ENCODE measurements at regions not wholly inside any gene's neighbourhood (a gene's known extent, or its start where the extent isn't known, plus 50 kb on each side); places are given as distances from the start of the nearest gene placed in this dataset.

- DNase-seq: no peak
Observed at GRCh38 chr3:177579419-177579818, 382.1 kb upstream of the TBL1XR1 start.

- DNase-seq: no peak
Observed at GRCh38 chr3:177580437-177580836, 383.2 kb upstream of the TBL1XR1 start.

DNA sequence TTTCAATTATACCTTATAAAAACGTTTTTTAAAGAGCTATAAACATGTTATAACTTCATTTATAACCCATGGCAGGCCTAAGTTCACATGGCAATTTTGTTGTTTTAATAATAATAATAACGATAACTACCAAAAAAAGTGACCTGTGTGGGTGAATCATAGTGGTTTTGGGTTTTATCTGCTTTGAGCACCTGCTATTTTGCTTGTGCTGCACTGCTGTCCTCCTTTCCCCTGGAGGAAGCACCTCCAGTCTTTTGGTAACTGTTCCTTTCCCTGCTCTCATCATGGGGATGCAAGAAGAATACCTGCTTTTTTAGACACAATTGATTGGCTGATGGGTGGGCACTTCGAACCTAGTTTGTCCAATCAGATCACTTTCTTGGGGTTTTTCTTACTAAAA lies 388.0 kb upstream of the TBL1XR1 start:
- DNase-seq: no peak

DNA sequence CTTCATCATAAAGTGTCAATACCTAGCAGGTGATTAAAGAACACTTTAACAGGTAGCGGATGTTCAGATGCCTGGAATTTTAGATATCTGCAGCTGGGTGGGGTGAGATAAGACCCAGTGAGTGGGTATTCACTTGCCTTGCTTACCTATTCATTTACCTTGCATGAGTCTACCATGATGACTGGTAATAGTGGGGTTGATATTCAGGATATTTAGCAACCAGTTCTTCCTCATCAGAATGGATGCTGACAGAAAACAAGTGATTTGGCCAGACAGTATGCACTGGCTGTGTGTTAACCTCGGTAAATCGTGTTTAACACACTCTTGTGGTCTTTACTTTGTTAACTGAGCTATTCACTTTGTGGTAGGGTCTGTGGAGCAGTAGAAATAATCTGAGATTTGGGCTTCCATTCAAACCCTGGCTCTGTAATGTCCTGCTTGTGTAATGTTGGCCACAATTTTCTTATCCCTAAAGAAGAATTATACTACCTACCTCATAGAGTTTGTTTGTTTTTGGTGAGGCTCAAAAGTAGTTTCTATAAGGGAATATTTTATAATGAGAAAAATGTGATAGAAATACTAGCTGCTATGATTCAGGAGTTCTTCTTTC lies 391.9 kb upstream of the TBL1XR1 start:
- no peak for DNase-seq

DNA sequence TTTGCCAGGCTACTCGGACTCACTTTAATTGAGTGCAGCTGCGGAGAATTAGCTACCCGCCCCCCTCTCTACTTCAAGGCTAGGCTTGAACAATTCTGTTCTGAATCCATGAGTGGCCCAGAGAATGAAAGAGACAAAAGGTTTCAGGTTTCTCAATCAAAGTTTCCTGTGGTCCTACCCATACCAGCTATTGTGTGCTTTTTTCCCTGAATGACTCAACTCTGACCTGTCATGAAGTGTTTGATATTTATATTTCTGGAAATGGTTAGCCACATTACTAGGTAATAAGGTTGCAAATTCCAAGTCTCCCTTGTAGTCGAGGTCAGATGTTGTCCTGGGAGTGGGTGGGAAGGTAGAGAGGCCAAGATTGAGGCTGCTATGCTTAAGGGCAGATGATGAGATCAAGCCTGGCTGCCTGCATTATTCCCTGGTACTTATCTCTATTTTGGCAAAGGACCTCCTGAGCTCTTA lies 392.7 kb upstream of the TBL1XR1 start:
- DNase-seq: no peak

GRCh38 chr3:177590826-177591225 lies 393.5 kb upstream of the TBL1XR1 start:
- DNase-seq: no peak

DNA sequence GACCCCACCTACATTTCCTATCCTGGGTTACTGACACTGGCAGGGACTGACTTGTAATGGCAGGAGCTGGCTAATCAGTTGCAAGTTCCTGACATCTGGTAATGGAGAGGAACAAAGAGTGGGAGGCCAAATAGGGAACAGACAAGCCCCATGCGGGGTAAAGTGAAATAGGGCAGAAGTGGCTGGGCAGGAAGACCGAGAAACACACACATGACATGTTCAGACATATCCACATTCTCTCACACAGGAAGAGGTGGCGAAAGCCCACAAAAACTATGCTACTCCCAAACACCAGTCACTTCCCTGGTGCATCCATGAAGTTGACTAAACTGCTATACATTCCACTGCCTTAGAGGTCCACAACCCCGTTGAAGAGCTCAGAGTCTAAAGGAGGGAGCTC lies 394.1 kb upstream of the TBL1XR1 start:
- DNase-seq: no peak

DNA sequence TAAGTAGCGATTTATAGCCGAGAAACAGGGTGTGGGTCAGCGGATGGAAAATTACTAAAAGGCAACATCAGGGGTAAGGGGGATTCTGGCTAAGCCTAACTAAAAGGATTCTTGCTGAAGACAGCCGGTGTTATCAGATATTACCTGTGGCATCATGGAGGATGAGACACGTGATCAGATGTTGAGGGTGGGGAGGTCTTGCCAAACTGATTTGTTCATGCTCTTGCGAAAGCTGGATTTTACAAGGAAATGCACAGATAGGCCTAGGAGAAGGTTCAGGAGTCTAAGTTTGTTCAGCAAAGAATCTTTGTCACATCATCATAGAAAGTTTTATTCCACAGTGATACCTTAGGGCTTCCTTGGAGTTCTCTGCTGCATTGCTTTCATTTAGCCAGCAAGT lies 396.8 kb upstream of the TBL1XR1 start:
- DNase-seq: no peak

- DNase-seq: no peak
Observed at GRCh38 chr3:177595530-177596188, 398.4 kb upstream of the TBL1XR1 start.

- no peak for DNase-seq
Observed at GRCh38 chr3:177596248-177596815, 399.1 kb upstream of the TBL1XR1 start.

- DNase-seq: no peak
Observed at GRCh38 chr3:177596816-177597271, 399.6 kb upstream of the TBL1XR1 start.

DNA sequence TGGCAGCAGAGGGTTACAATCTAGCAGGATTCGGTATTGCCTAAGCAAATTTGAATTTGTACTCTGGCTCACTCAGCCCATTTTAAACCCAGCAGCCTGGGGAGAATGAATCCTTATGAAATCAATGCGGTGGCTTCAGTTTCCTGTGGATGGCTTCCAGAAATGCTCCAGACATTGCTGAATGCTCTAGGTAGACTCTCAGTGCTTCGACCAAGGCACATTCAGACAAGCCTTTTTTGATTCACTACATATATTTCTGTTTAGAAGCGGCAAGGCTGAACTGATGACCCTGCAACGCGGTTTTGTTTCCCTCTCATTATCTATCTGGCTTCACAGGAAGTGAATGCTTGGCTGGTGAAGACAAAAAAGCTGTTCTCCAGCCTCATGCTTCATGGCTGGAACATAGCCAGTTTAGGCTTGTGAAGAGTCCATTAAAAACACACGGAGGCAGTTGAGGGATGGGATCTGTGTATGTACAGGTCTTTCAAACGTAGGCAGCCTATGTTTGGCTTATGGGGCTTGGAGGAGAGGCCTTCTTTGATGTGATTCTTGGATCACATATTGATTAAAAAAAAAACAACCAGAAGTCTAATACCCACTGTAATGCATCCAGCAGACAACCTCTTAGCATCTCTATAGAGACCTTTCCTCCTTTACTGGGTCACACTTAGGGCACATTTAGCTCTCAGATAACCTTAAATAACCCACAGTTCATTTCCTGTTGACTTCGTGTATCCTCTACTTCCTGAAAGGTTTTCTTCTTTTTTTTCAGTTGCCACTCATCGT lies 400.2 kb upstream of the TBL1XR1 start:
- DNase-seq: no peak

DNA sequence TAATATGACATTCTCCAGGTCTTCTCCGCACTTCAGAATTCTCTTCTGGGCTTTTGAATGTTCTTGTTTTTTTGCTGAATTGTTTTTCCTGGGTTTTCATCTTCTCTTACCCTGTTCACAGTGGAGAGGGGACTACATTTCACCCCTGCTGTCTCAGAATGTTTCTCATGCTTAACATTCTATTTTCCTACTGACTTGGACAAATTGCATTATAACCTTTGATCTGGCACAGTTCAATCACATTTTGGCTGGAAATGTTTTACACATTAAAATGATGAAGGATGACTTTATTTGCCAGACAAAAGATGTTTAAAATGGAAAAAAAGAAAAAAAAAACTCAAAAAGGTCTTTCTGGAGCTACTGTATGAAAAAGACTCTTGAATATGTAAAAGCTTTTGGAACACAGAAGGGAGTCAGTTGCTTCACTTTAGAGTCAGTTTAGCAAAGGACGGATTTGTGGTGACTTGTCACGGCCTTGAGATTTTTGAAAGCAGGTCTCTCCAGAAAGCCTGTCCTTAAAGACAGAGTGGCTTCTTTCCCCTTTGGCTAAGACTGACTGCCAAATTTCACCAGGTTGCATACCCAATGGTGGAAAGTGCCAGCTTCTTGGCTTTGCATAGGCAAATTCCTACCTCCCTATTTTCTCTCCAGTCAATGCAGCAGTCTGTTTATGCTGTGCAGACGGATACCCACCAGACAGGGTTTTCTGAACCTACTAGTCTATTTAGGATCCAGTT lies 401.0 kb upstream of the TBL1XR1 start:
- DNase-seq: no peak

GRCh38 chr3:177599326-177599725 lies 402.0 kb upstream of the TBL1XR1 start:
- no peak for DNase-seq

- no peak for DNase-seq
Observed at GRCh38 chr3:177599837-177600236, 402.6 kb upstream of the TBL1XR1 start.

DNA sequence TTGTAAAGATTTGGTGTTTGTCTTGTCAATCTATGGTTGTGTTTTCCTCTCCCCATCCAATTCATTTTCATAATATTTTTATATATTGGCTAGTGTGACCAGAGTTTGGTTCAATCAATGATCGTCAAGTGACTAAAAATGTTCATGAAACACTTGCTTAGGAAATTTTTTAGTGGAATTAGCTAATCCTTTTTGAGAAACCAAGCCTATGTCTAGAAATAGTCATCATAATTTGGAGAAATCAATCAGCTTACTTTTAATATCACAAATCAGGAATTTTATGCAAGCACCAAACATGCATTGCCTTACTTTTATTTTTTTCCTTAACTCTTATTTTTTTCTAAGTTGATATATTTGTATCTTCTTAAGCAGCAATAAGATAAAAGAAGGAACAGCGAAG lies 403.1 kb upstream of the TBL1XR1 start:
- DNase-seq: no peak

DNA sequence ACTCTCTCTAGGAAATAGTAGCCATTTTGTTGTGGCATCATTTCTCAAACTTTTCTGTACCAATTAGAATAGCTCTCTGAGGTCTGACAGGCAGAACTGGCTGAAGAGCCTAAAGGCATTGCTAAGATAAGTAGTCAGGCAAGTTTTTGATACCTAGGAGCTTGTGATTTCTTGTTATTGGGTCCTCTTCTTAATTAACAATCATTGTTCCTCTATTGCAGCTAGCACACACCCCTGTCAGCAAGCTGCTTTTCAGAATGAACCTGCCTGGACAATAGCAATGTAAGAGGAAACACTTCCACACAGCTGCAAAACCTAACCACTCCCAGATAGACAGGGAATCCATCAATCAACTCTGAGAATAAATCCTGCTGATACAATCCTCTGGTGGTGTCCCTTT lies 403.9 kb upstream of the TBL1XR1 start:
- no peak for DNase-seq

DNA sequence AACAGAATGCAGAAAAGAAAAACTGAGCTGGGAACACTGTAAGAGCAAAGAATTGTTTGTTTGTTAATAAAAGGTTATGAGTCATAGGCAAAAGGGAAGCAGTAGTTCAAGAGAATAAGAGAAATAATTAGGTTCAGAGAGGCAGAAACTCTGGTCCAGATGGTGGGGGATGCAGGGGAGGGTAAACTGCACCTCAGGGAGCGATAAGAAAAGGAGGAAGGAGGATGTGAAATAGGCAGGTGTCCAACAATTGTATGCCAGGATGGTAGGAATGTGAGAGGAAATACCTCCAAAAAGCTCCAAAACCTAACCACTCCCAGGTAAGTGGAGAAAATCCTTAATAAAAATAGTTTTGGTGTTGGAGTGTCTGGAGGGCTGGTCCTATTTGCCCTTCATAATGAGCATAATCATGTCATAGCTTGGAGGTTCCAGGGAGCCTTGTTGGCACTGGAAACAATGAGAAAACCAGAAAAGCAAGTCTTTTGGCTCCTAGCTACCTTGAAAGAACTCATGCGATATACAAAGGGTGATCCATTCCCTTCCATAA lies 405.4 kb upstream of the TBL1XR1 start:
- no peak for DNase-seq

GRCh38 chr3:177603148-177603603 lies 405.9 kb upstream of the TBL1XR1 start:
- DNase-seq: no peak

- no peak for DNase-seq
Observed at GRCh38 chr3:177604181-177604580, 406.9 kb upstream of the TBL1XR1 start.

DNA sequence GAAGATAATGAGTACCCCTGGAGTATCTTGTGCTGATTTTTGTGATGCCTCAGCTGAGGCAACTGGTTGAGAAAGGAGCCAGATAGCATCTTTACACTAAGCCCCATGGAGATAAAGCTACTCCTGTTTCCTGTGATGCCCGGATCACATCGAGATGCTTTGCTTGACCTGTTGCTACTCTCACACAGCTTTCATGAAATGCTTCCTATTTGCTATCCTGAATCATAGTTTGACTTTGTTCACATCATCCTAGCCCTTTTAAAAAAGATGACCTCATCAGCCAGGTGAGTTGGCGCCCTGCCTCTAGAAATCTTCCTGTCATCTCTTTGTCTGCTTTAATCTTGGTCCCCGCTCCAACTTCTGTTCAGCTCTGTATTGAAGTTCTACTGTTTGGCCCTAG lies 409.6 kb upstream of the TBL1XR1 start:
- no peak for DNase-seq

GRCh38 chr3:177607589-177607988 lies 410.3 kb upstream of the TBL1XR1 start:
- no peak for DNase-seq

DNA sequence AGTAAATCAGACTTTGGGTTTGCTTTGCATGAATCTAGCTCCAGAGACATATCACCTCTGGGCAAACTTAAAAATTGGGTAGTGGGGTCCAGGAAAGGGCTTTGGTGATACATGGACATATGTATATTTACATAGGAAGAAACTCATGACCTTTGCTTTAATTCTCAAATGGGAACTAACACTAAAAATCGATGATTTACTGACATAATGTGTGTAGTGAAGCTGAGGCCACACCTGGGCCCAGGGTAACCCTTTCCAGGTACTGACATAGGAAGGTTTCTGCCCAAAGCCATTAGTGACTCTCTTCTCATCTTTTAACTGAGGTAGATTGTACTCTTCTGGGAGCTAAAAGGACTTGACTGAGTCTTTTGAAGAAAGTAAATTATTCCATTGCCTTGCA lies 411.2 kb upstream of the TBL1XR1 start:
- no peak for DNase-seq
